ENCODE measurements at regions not wholly inside any gene's neighbourhood (a gene's known extent, or its start where the extent isn't known, plus 50 kb on each side); places are given as distances from the start of the nearest gene placed in this dataset.

DNA sequence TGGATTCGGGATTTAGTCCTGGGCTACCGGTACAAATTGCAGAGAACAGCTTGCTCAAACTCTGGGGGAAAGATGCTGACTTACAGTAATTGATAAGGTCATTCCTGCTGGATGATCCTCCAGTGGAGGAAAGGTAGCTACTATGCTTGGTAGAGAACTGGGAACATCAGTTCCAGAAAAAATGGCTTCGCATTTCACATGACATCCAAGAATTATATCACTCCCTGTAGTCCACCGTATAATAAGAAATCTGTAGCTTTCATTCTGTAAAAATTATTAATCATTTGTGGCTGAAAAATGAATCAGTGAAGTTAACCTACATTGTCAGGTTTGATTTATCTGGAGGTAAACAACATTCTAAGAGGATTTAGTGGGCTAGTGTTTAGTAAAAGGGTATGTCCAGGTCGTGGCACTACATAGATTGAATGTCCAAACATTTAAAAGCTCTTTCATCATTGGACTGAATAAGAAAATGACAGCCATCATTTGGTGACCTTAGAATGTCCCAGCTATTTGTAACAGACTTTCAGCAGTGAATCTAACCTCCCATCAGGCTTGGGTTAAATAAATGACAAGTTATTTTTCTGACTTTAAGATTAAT lies 203.2 kb upstream of the TMCO5A start:
- TF ChIP-seq CTCF (IDR thresholded peaks at IDR 0.05; ENCODE audit: borderline replicate concordance, extremely low read depth, low read length, poor library complexity, severe bottlenecking) (no peak), EZH2 (IDR thresholded peaks at IDR 0.05; ENCODE audit: borderline replicate concordance, low read depth, low read length, severe bottlenecking) (no peak)
